Central memory CD8-positive, alpha-beta T cell (primary cell): ENCODE measurements at regions not wholly inside any gene's neighbourhood (a gene's known extent, or its start where the extent isn't known, plus 50 kb on each side); places are given as distances from the start of the nearest gene placed in this dataset.
"Not testable (repeated sequence)": the region's sequence is repeated elsewhere in the genome, so short reads cannot be mapped to it uniquely, and the experiment has no call there.

Experiments used
- ATAC-seq: fragments of 150-1000 bp; cut with Tn5 transposase; replicated peaks from 2 replicates; pipeline ENCODE4 v1.10.0; 2022; ENCODE audit warnings: mild to moderate bottlenecking, moderate FRiP score, moderate number of reproducible peaks; ENCODE audit not compliant: poor library complexity, severe bottlenecking; ENCODE audit errors: extremely low read depth
- DNase-seq, 2 donors: peaks; one replicate each; pipeline ENCODE4 v3.0.0; 2021; ENCODE audit warnings: low spot score in 2 of 2
- H3K27ac Mint-ChIP-seq: one replicate; pipeline ENCODE4 v1.8.0; 2022; ENCODE audit warnings: low read depth, mild to moderate bottlenecking, moderate library complexity, mixed read lengths
- H3K27me3 Mint-ChIP-seq: one replicate; pipeline ENCODE4 v1.8.0; 2022; ENCODE audit warnings: mixed read lengths
- H3K36me3 Mint-ChIP-seq: one replicate; pipeline ENCODE4 v1.8.0; 2022; ENCODE audit warnings: mild to moderate bottlenecking, moderate library complexity, mixed read lengths; ENCODE audit not compliant: insufficient read depth
- H3K4me1 Mint-ChIP-seq: one replicate; pipeline ENCODE4 v1.8.0; 2022; ENCODE audit warnings: mixed read lengths
- H3K4me3 Mint-ChIP-seq: one replicate; pipeline ENCODE4 v1.8.0; 2022; ENCODE audit warnings: mild to moderate bottlenecking, moderate library complexity, mixed read lengths
- H3K9me3 Mint-ChIP-seq: one replicate; pipeline ENCODE4 v1.8.0; 2022; ENCODE audit warnings: mixed read lengths

- Mint-ChIP-seq H3K4me1 (no peaks in the 10 kb centered on the region), H3K27me3 (peaks cover 10% of the 10 kb centered on the region), H3K36me3 (no peaks in the 10 kb centered on the region), H3K27ac (no peak overlapping the region), H3K9me3 (no peaks in the 10 kb centered on the region), H3K4me3 (no peak overlapping the region)
- ATAC-seq (no peak), DNase-seq (no peak)
These were observed 161.5 kb downstream of the SEC23A start for GRCh38 chr14:38941488-38941887.

- DNase-seq, H3K36me3 Mint-ChIP-seq, ATAC-seq, H3K4me3 Mint-ChIP-seq, H3K27ac Mint-ChIP-seq, H3K4me1 Mint-ChIP-seq, H3K9me3 Mint-ChIP-seq: not testable (repeated sequence)
- H3K27me3 Mint-ChIP-seq, result peaks cover 32% of the 10 kb centered on the region
These were observed 170.4 kb downstream of the SEC23A start for GRCh38 chr14:38932653-38933000.

GRCh38 chr14:38931969-38932652 lies 170.9 kb downstream of the SEC23A start:
- Mint-ChIP-seq H3K27ac (no peak overlapping the region), H3K36me3 (no peaks in the 10 kb centered on the region), H3K4me1 (no peaks in the 10 kb centered on the region), H3K4me3 (no peak overlapping the region), H3K27me3 (peaks cover 32% of the 10 kb centered on the region), H3K9me3 (no peaks in the 10 kb centered on the region)
- no peak for ATAC-seq
- DNase-seq, result no peak

- ATAC-seq, result no peak
- Mint-ChIP-seq H3K27me3 (peaks cover 32% of the 10 kb centered on the region), H3K4me1 (no peaks in the 10 kb centered on the region), H3K4me3 (no peak overlapping the region), H3K36me3 (no peaks in the 10 kb centered on the region), H3K9me3 (no peaks in the 10 kb centered on the region), H3K27ac (no peak overlapping the region)
- DNase-seq, result no peak
These were observed 172.1 kb downstream of the SEC23A start for GRCh38 chr14:38930898-38931297.

- H3K27ac Mint-ChIP-seq, result no peak overlapping the region
- H3K36me3 Mint-ChIP-seq, result no peaks in the 10 kb centered on the region
- H3K4me3 Mint-ChIP-seq, result no peak overlapping the region
- no peak for ATAC-seq
- peaks cover 36% of the 10 kb centered on the region for H3K27me3 Mint-ChIP-seq
- H3K9me3 Mint-ChIP-seq, result no peaks in the 10 kb centered on the region
- H3K4me1 Mint-ChIP-seq, result no peaks in the 10 kb centered on the region
- DNase-seq, result no peak
These were observed 173.0 kb downstream of the SEC23A start for GRCh38 chr14:38930022-38930421.

GRCh38 chr14:38929416-38929815 lies 173.6 kb downstream of the SEC23A start:
- H3K9me3 Mint-ChIP-seq, result no peaks in the 10 kb centered on the region
- ATAC-seq (no peak), DNase-seq (no peak)
- no peaks in the 10 kb centered on the region for H3K4me1 Mint-ChIP-seq
- no peak overlapping the region for H3K27ac Mint-ChIP-seq
- peaks cover 40% of the 10 kb centered on the region for H3K27me3 Mint-ChIP-seq
- no peak overlapping the region for H3K4me3 Mint-ChIP-seq
- H3K36me3 Mint-ChIP-seq, result no peaks in the 10 kb centered on the region

- H3K27ac Mint-ChIP-seq, H3K4me1 Mint-ChIP-seq, H3K4me3 Mint-ChIP-seq, ATAC-seq, H3K9me3 Mint-ChIP-seq, DNase-seq, H3K36me3 Mint-ChIP-seq: not testable (repeated sequence)
- peaks cover 45% of the 10 kb centered on the region for H3K27me3 Mint-ChIP-seq
These were observed 181.1 kb downstream of the SEC23A start for GRCh38 chr14:38921893-38922292.

- H3K27me3 Mint-ChIP-seq, result peaks cover 62% of the 10 kb centered on the region
- H3K9me3 Mint-ChIP-seq, result peaks cover 10% of the 10 kb centered on the region
- DNase-seq (no peak), ATAC-seq (no peak)
- H3K4me1 Mint-ChIP-seq, result no peaks in the 10 kb centered on the region
- H3K4me3 Mint-ChIP-seq, result no peak overlapping the region
- no peaks in the 10 kb centered on the region for H3K36me3 Mint-ChIP-seq
- H3K27ac Mint-ChIP-seq, result no peak overlapping the region
These were observed 187.9 kb downstream of the SEC23A start for GRCh38 chr14:38915125-38915524.

- H3K27me3 Mint-ChIP-seq, result peaks cover 30% of the 10 kb centered on the region
- DNase-seq (no peak), ATAC-seq (no peak)
- no peak overlapping the region for H3K4me3 Mint-ChIP-seq
- H3K9me3 Mint-ChIP-seq, result peaks cover 7% of the 10 kb centered on the region
- H3K27ac Mint-ChIP-seq, result no peak overlapping the region
- H3K4me1 Mint-ChIP-seq, result no peaks in the 10 kb centered on the region
- no peaks in the 10 kb centered on the region for H3K36me3 Mint-ChIP-seq
These were observed 192.9 kb downstream of the SEC23A start for GRCh38 chr14:38910092-38910491.

- H3K36me3 Mint-ChIP-seq, result no peaks in the 10 kb centered on the region
- no peak for DNase-seq
- no peaks in the 10 kb centered on the region for H3K4me1 Mint-ChIP-seq
- no peak overlapping the region for H3K4me3 Mint-ChIP-seq
- H3K9me3 Mint-ChIP-seq, result peaks cover 4% of the 10 kb centered on the region
- peaks cover 9% of the 10 kb centered on the region for H3K27me3 Mint-ChIP-seq
- H3K27ac Mint-ChIP-seq, result no peak overlapping the region
- no peak for ATAC-seq
These were observed 198.1 kb downstream of the SEC23A start for GRCh38 chr14:38904959-38905358.

GRCh38 chr14:38901791-38902190 lies 201.2 kb downstream of the SEC23A start:
- Mint-ChIP-seq H3K36me3 (no peaks in the 10 kb centered on the region), H3K4me1 (no peaks in the 10 kb centered on the region), H3K4me3 (no peak overlapping the region), H3K27ac (no peak overlapping the region), H3K9me3 (peaks cover 4% of the 10 kb centered on the region), H3K27me3 (peaks cover 9% of the 10 kb centered on the region)
- ATAC-seq (no peak), DNase-seq (no peak)

- no peak for DNase-seq
- Mint-ChIP-seq H3K36me3 (no peaks in the 10 kb centered on the region), H3K27ac (no peak overlapping the region), H3K27me3 (peaks cover 9% of the 10 kb centered on the region), H3K9me3 (peaks cover 4% of the 10 kb centered on the region), H3K4me1 (no peaks in the 10 kb centered on the region), H3K4me3 (no peak overlapping the region)
- no peak for ATAC-seq
These were observed 202.1 kb downstream of the SEC23A start for GRCh38 chr14:38900887-38901286.

GRCh38 chr14:38887696-38888095 lies 215.3 kb downstream of the SEC23A start:
- DNase-seq, result no peak
- Mint-ChIP-seq H3K4me3 (no peak overlapping the region), H3K27me3 (peaks cover 32% of the 10 kb centered on the region), H3K9me3 (no peaks in the 10 kb centered on the region), H3K36me3 (no peaks in the 10 kb centered on the region), H3K27ac (no peak overlapping the region), H3K4me1 (no peaks in the 10 kb centered on the region)
- ATAC-seq, result no peak
